GM10266 (cell line): ENCODE measurements at regions not wholly inside any gene's neighbourhood (a gene's known extent, or its start where the extent isn't known, plus 50 kb on each side); places are given as distances from the start of the nearest gene placed in this dataset.

Source experiments
- DNase-seq: peaks from one replicate; pipeline ENCODE4 v3.0.0; 2012; ENCODE audit errors: extremely low spot score
- TF ChIP-seq, protein P1 (sequence below): IDR thresholded peaks from 2 replicates; pipeline ENCODE4 v1.5.1; 2012; ENCODE audit warnings: mild to moderate bottlenecking, low read depth; ENCODE audit not compliant: control insufficient read depth, insufficient read depth; ENCODE audit errors: missing control alignments

GRCh38 chr4:27917381-27917780, 1056.7 kb downstream of the STIM2 start:
- DNase-seq = no peak
- TF ChIP-seq, protein P1, sequence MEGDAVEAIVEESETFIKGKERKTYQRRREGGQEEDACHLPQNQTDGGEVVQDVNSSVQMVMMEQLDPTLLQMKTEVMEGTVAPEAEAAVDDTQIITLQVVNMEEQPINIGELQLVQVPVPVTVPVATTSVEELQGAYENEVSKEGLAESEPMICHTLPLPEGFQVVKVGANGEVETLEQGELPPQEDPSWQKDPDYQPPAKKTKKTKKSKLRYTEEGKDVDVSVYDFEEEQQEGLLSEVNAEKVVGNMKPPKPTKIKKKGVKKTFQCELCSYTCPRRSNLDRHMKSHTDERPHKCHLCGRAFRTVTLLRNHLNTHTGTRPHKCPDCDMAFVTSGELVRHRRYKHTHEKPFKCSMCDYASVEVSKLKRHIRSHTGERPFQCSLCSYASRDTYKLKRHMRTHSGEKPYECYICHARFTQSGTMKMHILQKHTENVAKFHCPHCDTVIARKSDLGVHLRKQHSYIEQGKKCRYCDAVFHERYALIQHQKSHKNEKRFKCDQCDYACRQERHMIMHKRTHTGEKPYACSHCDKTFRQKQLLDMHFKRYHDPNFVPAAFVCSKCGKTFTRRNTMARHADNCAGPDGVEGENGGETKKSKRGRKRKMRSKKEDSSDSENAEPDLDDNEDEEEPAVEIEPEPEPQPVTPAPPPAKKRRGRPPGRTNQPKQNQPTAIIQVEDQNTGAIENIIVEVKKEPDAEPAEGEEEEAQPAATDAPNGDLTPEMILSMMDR = no peak

GRCh38 chr4:27921231-27921630, 1060.6 kb downstream of the STIM2 start:
- TF ChIP-seq, protein P1 = no peak

GRCh38 chr4:27928761-27929540, 1068.3 kb downstream of the STIM2 start:
- TF ChIP-seq, protein P1 = no peak
- no peak for DNase-seq

More at GRCh38 chr4:27921231-27921630, 1060.6 kb downstream of the STIM2 start:
- DNase-seq = no peak

DNA sequence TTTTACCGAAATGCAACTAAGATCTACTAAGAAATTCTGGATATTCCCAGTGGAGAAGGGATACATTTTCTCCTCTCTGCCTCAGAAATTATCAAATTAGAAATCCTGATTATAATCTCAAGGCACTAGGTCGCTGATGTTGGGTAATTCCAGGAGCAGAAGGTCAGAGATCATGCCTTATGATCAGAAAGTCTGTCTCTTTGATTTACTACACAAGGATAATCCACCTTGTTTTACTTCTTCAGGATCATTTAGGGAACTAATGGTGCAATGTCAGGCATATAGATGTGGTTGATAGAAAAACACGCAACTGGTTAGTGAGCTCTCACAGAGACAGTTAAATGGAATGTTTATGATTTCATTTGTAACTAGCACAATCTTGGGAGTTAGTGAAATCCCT, 1069.7 kb downstream of the STIM2 start:
- TF ChIP-seq, protein P1 = no peak
- no peak for DNase-seq

GRCh38 chr4:27930976-27931375, 1070.3 kb downstream of the STIM2 start:
- TF ChIP-seq, protein P1 = no peak
- no peak for DNase-seq

DNA sequence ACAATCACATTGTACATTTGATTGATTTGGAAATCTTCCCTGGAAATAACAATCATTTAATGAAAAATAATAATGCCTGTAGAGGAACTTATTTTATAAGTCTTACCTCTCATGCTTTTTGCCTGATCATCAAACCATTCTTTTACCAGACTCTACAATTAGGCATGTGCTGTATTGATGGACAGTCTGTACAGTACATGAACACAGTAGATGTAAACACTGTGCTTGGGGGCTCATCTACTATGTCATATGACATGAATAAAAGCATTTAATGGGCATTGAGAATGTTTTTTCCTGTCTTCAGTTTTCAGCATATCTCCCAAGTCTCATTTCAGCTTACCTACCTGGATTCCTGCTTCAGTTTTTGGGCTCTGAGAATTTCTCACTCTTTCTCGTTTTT, 1070.9 kb downstream of the STIM2 start:
- TF ChIP-seq, protein P1 = no peak
- DNase-seq = no peak

DNA sequence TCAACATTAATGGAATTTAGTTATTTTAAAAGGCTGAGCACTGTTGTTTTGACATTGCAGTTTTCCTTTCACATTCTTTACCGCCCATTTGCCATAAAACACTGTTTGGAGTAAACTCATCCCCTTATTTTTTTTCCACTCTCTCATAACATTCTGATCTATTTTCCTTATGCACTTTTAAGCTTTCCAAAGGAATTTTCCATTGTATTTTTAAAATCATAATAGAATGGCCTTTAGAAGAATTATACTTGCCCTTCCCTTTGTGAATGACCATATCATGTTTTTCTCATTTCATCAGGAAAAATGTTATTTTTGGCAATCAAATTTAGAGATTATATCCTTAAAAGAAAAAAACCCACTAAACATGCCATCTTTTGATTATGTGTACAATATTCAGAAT, 1074.2 kb downstream of the STIM2 start:
- TF ChIP-seq, protein P1 = no peak
- DNase-seq = no peak
